K562 (cell line): ENCODE measurements at regions not wholly inside any gene's neighbourhood (a gene's known extent, or its start where the extent isn't known, plus 50 kb on each side); places are given as distances from the start of the nearest gene placed in this dataset.

Experiments
- ATAC-seq: fragments of 200-7000 bp; cut with Tn5 transposase; 3 replicates; pipeline ENCODE4 v1.9.1; 2020; ENCODE audit warnings: moderate library complexity
- BruUV-seq: library from RNA; stranded (reverse); fragments of 400-500 nt; replicated peaks from 2 replicates; lab custom pipeline; 2021; lab: Mats Ljungman, UMichigan
- CTCF ChIA-PET: fragments of 300-600 bp; formaldehyde crosslinking; extraction: SDS; loops from one replicate; lab custom pipeline; 2021; ENCODE audit warnings: low intra/inter-chr PET ratio; lab: Yijun Ruan, JAX
- POLR2A ChIA-PET: fragments of 300-600, 350-650 bp; sonication (Branson Sonifier 250); formaldehyde crosslinking; extraction: SDS; loops from one replicate; lab custom pipeline; 2021; ENCODE audit warnings: antibody characterized with exemption, inconsistent platforms; lab: Yijun Ruan, JAX
- DNase-seq, 4 experiments: peaks; one replicate each; pipeline versions ENCODE4 v3.0.0 to v3.0.0-alpha.2; 2011 to 2018; ENCODE audit warnings: low spot score in 3 of 4, mixed read lengths in 3 of 4; ENCODE audit errors: extremely low read depth in 1 of 4
- FAIRE-seq: peaks from 2 replicates; lab custom pipeline; 2011; peaks lifted over from hg19 to GRCh38; lab: Jason Lieb, UNC
- H2AFZ ChIP-seq: 2 replicates; pipeline ENCODE4 v1.6.0; 2011; ENCODE audit warnings: low read depth, low read length, control low read depth, inconsistent platforms
- H3K27ac ChIP-seq: fragments of 200-600 bp; 3 replicates; pipeline ENCODE4 v1.8.0; 2011; ENCODE audit warnings: low read depth, mild to moderate bottlenecking, control low read depth, inconsistent platforms, low read length, moderate library complexity, mixed read lengths; ENCODE audit errors: extremely low read depth
- H3K27me3 ChIP-seq, 2 experiments: fragments of 300-600 bp in 1 of 2; 2 replicates in 1 of 2; 3 replicates in 1 of 2; pipeline versions ENCODE4 v1.6.0 to v1.8.0; 2011; ENCODE audit warnings: inconsistent platforms in 2 of 2, low read length in 2 of 2, mild to moderate bottlenecking in 1 of 2, mixed read lengths in 1 of 2, moderate library complexity in 1 of 2; ENCODE audit not compliant: control insufficient read depth in 2 of 2, insufficient read depth in 2 of 2
- H3K36me3 ChIP-seq: fragments of 300-600 bp; 3 replicates; pipeline ENCODE4 v1.8.0; 2011; ENCODE audit warnings: mild to moderate bottlenecking, low read length, inconsistent platforms; ENCODE audit not compliant: control insufficient read depth, insufficient read depth
- H3K4me1 ChIP-seq, 2 experiments: fragments of 200-600 bp in 1 of 2; replicated peaks in 1 of 2; 2 replicates in 1 of 2; 3 replicates in 1 of 2; pipeline versions ENCODE4 v1.5.1 to v1.8.0; 2011; ENCODE audit warnings: inconsistent platforms in 2 of 2, low read length in 2 of 2, mild to moderate bottlenecking in 1 of 2, mixed read lengths in 1 of 2, moderate library complexity in 1 of 2; ENCODE audit not compliant: control insufficient read depth in 2 of 2, insufficient read depth in 2 of 2
- H3K4me2 ChIP-seq: 2 replicates; pipeline ENCODE4 v1.6.1; 2011; ENCODE audit warnings: low read length, control low read depth, inconsistent platforms, mixed read lengths; ENCODE audit not compliant: insufficient read depth
- H3K4me3 ChIP-seq: fragments of 200-600 bp; sonication (generic), shearing (Covaris generic); 2 replicates; pipeline ENCODE4 v1.5.1; 2016; ENCODE audit warnings: control low read depth, inconsistent platforms
- H3K79me2 ChIP-seq: fragments of 200-600 bp; 3 replicates; pipeline ENCODE4 v1.8.0; 2011; ENCODE audit warnings: low read length, inconsistent platforms; ENCODE audit not compliant: control insufficient read depth, insufficient read depth
- H3K9ac ChIP-seq, 2 experiments: 2 replicates each; pipeline versions ENCODE4 v1.6.0 to v1.6.1; 2011; ENCODE audit warnings: low read depth in 2 of 2, low read length in 2 of 2, control low read depth in 1 of 2, inconsistent platforms in 1 of 2, mild to moderate bottlenecking in 1 of 2, mixed read lengths in 1 of 2; ENCODE audit not compliant: insufficient read depth in 1 of 2
- H3K9me1 ChIP-seq: one replicate; pipeline ENCODE4 v1.6.0; 2011; ENCODE audit warnings: inconsistent platforms, mild to moderate bottlenecking, low read length, moderate library complexity; ENCODE audit not compliant: control insufficient read depth, insufficient read depth
- H3K9me3 ChIP-seq: replicated peaks from 2 replicates; pipeline ENCODE4 v1.5.1; 2011; ENCODE audit warnings: low read depth, low read length, inconsistent platforms; ENCODE audit not compliant: control insufficient read depth, insufficient read depth
- H4K20me1 ChIP-seq: replicated peaks from 2 replicates; pipeline ENCODE4 v1.6.1; 2011; ENCODE audit warnings: low read length, inconsistent platforms, mixed read lengths; ENCODE audit not compliant: control insufficient read depth, insufficient read depth
- ASH1L ChIP-seq: fragments of 450-650 bp; IDR thresholded peaks from 2 replicates; pipeline ENCODE4 v1.6.1; 2018; ENCODE audit warnings: borderline replicate concordance, mild to moderate bottlenecking, low read depth; ENCODE audit not compliant: partially characterized antibody
- CTCF ChIP-seq, 3 experiments: IDR thresholded peaks in 2 of 3; conservative IDR thresholded peaks in 1 of 3; 2 replicates each; pipeline ENCODE4 v1.5.1; 2011 to 2012; ENCODE audit warnings: low read length in 3 of 3, mild to moderate bottlenecking in 3 of 3, control low read depth in 2 of 3, improper control_type of control experiment in 1 of 3, inconsistent platforms in 1 of 3, low read depth in 1 of 3, mixed read lengths in 1 of 3, moderate library complexity in 1 of 3; ENCODE audit not compliant: insufficient read depth in 2 of 3
- RAD21 ChIP-seq, 2 experiments: fragments of 250-450 bp in 1 of 2; fragments of 450-650 bp in 1 of 2; sonication (Bioruptor Pico) in 1 of 2; formaldehyde crosslinking in 1 of 2; IDR thresholded peaks in 1 of 2; conservative IDR thresholded peaks in 1 of 2; 2 replicates each; pipeline versions ENCODE4 v1.4.0 to v1.8.0; 2020 to 2022; ENCODE audit warnings: mild to moderate bottlenecking in 2 of 2, moderate library complexity in 1 of 2
- SIRT6 ChIP-seq: IDR thresholded peaks from one replicate; pipeline ENCODE4 v1.6.1; 2012; ENCODE audit warnings: low read depth, mild to moderate bottlenecking, control low read depth, inconsistent platforms, low read length, moderate library complexity
- TRIM28 ChIP-seq: fragments of 450-650 bp; IDR thresholded peaks from 2 replicates; pipeline ENCODE4 v1.6.1; 2017
- ZBTB8A ChIP-seq: fragments of 450-650 bp; IDR thresholded peaks from 2 replicates; pipeline ENCODE4 v1.6.1; 2018; ENCODE audit warnings: mild to moderate bottlenecking, moderate library complexity; ENCODE audit not compliant: partially characterized antibody
- ZNF280B ChIP-seq: fragments of 250-450 bp; sonication (Bioruptor Pico); IDR thresholded peaks from 2 replicates; pipeline ENCODE4 v1.5.1; 2021; ENCODE audit warnings: mild to moderate bottlenecking
- ZNF354B ChIP-seq: fragments of 250-450 bp; sonication (Bioruptor Pico); IDR thresholded peaks from 2 replicates; pipeline ENCODE4 v1.4.0; 2020
- WGBS: fragments of 100-300 bp; shearing (Covaris generic); methylation state at CpG from one replicate; pipeline ENCODE4 v1.1.6; 2016; ENCODE audit warnings: low coverage, mixed read lengths; ENCODE audit not compliant: insufficient coverage; ENCODE audit errors: missing lambda C conversion rate; 5-methylcytosine and 5-hydroxymethylcytosine counted together
- in situ Hi-C: fragments of 300-500 bp; cut with MboI; formaldehyde crosslinking; loops from 4 replicates; pipeline ENCODE4 v1.15.0; 2018; ENCODE audit warnings: inconsistent platforms, mixed read lengths
- intact Hi-C: fragments of 100-400 bp; cut with micrococcal nuclease; formaldehyde crosslinking; loops from 2 replicates; pipeline ENCODE4 v1.14.2; 2022

- TF ChIP-seq TRIM28 (no peak), ASH1L (no peak), ZNF354B (CRISPR knock-in tag) (no peak), ZNF280B (CRISPR knock-in tag) (no peak)
These were observed 702.4 kb upstream of the LRRC4C start (continued) for GRCh38 chr11:42161886-42162285.

- Histone ChIP-seq H3K9ac (no peak overlapping the region), H3K27me3 (no peaks in the 10 kb centered on the region), H3K79me2 (no peaks in the 10 kb centered on the region), H3K4me1 (no peaks in the 10 kb centered on the region), H3K9me3 (no peaks in the 10 kb centered on the region), H3K36me3 (no peaks in the 10 kb centered on the region), H4K20me1 (no peaks in the 10 kb centered on the region), H3K4me2 (no peak overlapping the region), H2AFZ (no peak overlapping the region), H3K27ac (no peak overlapping the region), H3K4me3 (no peak overlapping the region)
- intact Hi-C loops: no loop called here
- DNase-seq (no peak), FAIRE-seq (no peak)
- in situ Hi-C loops: no loop called here
- POLR2A ChIA-PET: no interaction called here
- CTCF ChIA-PET: no interaction called here
- BruUV-seq: no TSS peak
- TF ChIP-seq CTCF (IDR thresholded peaks at IDR 0.05 in 2 of 3, conservative IDR thresholded peaks at IDR 0.05 in 1 of 3; ENCODE audit: insufficient read depth in 2 of 3, low read depth in 1 of 3, low read length in 3 of 3) (no peak), SIRT6 (no peak), ZBTB8A (no peak), RAD21 (CRISPR knock-in tag; conservative IDR thresholded peaks at IDR 0.05 in 1 of 2, IDR thresholded peaks at IDR 0.05 in 1 of 2) (no peak)
- TF ChIP-seq, all 486 proteins: peak for 0
- H3K9me1 ChIP-seq: no peaks in the 10 kb centered on the region
- no peak for ATAC-seq
- WGBS: 0% methylated on average over 2 of the region's 2 CpGs
These were observed 709.7 kb upstream of the LRRC4C start for GRCh38 chr11:42169191-42169590.
